Liver (tissue), 3 donors: ENCODE measurements at regions not wholly inside any gene's neighbourhood (a gene's known extent, or its start where the extent isn't known, plus 50 kb on each side); places are given as distances from the start of the nearest gene placed in this dataset.

Experiments used
- ATF3 ChIP-seq: IDR thresholded peaks from 2 replicates; pipeline ENCODE4 v1.6.1; 2016; ENCODE audit warnings: antibody characterized with exemption
- CTCF ChIP-seq: fragments of 150-350 bp; IDR thresholded peaks from 2 replicates; pipeline ENCODE4 v1.5.1; 2017; ENCODE audit warnings: improper control_type of control experiment, low read depth, low read length; ENCODE audit not compliant: missing input control
- FOXA1 ChIP-seq: IDR thresholded peaks from 2 replicates; pipeline ENCODE4 v1.6.1; 2016; ENCODE audit warnings: antibody characterized with exemption
- GABPA ChIP-seq, 2 donors: IDR thresholded peaks in 1 of 2; conservative IDR thresholded peaks in 1 of 2; 2 replicates each; pipeline ENCODE4 v1.6.1; 2016; ENCODE audit warnings: antibody characterized with exemption in 2 of 2, mild to moderate bottlenecking in 1 of 2, moderate library complexity in 1 of 2
- HNF4G ChIP-seq: IDR thresholded peaks from 2 replicates; pipeline ENCODE4 v1.6.1; 2016; ENCODE audit warnings: antibody characterized with exemption
- JUND ChIP-seq, 2 donors: IDR thresholded peaks; 2 replicates each; pipeline ENCODE4 v1.6.1; 2016; ENCODE audit warnings: antibody characterized with exemption in 2 of 2
- MAX ChIP-seq: IDR thresholded peaks from 2 replicates; pipeline ENCODE4 v1.6.1; 2016; ENCODE audit warnings: antibody characterized with exemption
- NR2F2 ChIP-seq: IDR thresholded peaks from 2 replicates; pipeline ENCODE4 v1.6.1; 2016; ENCODE audit warnings: antibody characterized with exemption
- RAD21 ChIP-seq, 2 donors: IDR thresholded peaks; 2 replicates each; pipeline ENCODE4 v1.6.1; 2016; ENCODE audit warnings: antibody characterized with exemption in 2 of 2, mild to moderate bottlenecking in 2 of 2
- REST ChIP-seq: IDR thresholded peaks from 2 replicates; pipeline ENCODE4 v1.6.1; 2016; ENCODE audit warnings: antibody characterized with exemption, mild to moderate bottlenecking
- RXRA ChIP-seq, 2 donors: IDR thresholded peaks; 2 replicates each; pipeline ENCODE4 v1.6.1; 2017 to 2018; ENCODE audit warnings: antibody characterized with exemption in 2 of 2, mild to moderate bottlenecking in 1 of 2
- SP1 ChIP-seq: IDR thresholded peaks from 2 replicates; pipeline ENCODE4 v1.6.1; 2018; ENCODE audit warnings: antibody characterized with exemption, mild to moderate bottlenecking
- TAF1 ChIP-seq: conservative IDR thresholded peaks from 2 replicates; pipeline ENCODE4 v1.6.1; 2016; ENCODE audit warnings: antibody characterized with exemption, mild to moderate bottlenecking
- donor health status: healthy.
- donor health status: healthy.

GRCh38 chr18:47417807-47418206, 166.3 kb upstream of the SKOR2 start:
- TF ChIP-seq CTCF (no peak), TAF1 (no peak), GABPA (IDR thresholded peaks at IDR 0.05 in 1 of 2, conservative IDR thresholded peaks at IDR 0.05 in 1 of 2) (no peak), ATF3 (no peak), RAD21 (IDR thresholded peaks at IDR 0.05) (no peak), NR2F2 (no peak), REST (no peak), FOXA1 (no peak), MAX (no peak), HNF4G (no peak), JUND (IDR thresholded peaks at IDR 0.05) (no peak), SP1 (no peak), RXRA (IDR thresholded peaks at IDR 0.05) (no peak)
